H9 (cell line): ENCODE measurements at regions not wholly inside any gene's neighbourhood (a gene's known extent, or its start where the extent isn't known, plus 50 kb on each side); places are given as distances from the start of the nearest gene placed in this dataset.

Experiments
- DNase-seq: peaks from one replicate; pipeline ENCODE4 v3.0.0-alpha.2; 2017
- H2AFZ ChIP-seq: one replicate; pipeline ENCODE4 v1.6.1; 2013; ENCODE audit warnings: mild to moderate bottlenecking, low read length, control low read depth, moderate library complexity
- H2AK5ac ChIP-seq: 2 replicates; pipeline ENCODE4 v1.6.1; 2013; ENCODE audit warnings: low read length, control low read depth, mixed read lengths; ENCODE audit not compliant: insufficient read length
- H2BK120ac ChIP-seq: one replicate; pipeline ENCODE4 v1.6.1; 2013; ENCODE audit warnings: low read depth, mild to moderate bottlenecking, low read length, control low read depth, inconsistent platforms; ENCODE audit not compliant: poor library complexity, severe bottlenecking
- H2BK12ac ChIP-seq: 2 replicates; pipeline ENCODE4 v1.6.1; 2013; ENCODE audit warnings: low read length, control low read depth, mixed read lengths, low read depth; ENCODE audit not compliant: insufficient read length
- H2BK15ac ChIP-seq: 2 replicates; pipeline ENCODE4 v1.6.1; 2013; ENCODE audit warnings: low read depth, low read length, control low read depth
- H2BK20ac ChIP-seq: one replicate; pipeline ENCODE4 v1.6.1; 2013; ENCODE audit warnings: low read depth, mild to moderate bottlenecking, low read length, control low read depth, inconsistent platforms; ENCODE audit not compliant: poor library complexity, severe bottlenecking
- H2BK5ac ChIP-seq: 2 replicates; pipeline ENCODE4 v1.6.1; 2013; ENCODE audit warnings: low read length, control low read depth, mixed read lengths; ENCODE audit not compliant: insufficient read length
- H3K14ac ChIP-seq: 2 replicates; pipeline ENCODE4 v1.6.1; 2013; ENCODE audit warnings: low read length, control low read depth; ENCODE audit not compliant: insufficient read depth
- H3K18ac ChIP-seq: 2 replicates; pipeline ENCODE4 v1.6.1; 2013; ENCODE audit warnings: low read depth, mild to moderate bottlenecking, mixed read lengths, low read length, control low read depth; ENCODE audit not compliant: insufficient read length
- H3K23ac ChIP-seq: 2 replicates; pipeline ENCODE4 v1.6.1; 2013; ENCODE audit warnings: low read length, control low read depth, mixed read lengths, low read depth; ENCODE audit not compliant: insufficient read length
- H3K23me2 ChIP-seq: 2 replicates; pipeline ENCODE4 v1.6.1; 2013; ENCODE audit warnings: low read depth, mild to moderate bottlenecking, mixed read lengths, low read length, control low read depth; ENCODE audit not compliant: insufficient read length, poor library complexity, severe bottlenecking
- H3K27ac ChIP-seq: 2 replicates; pipeline ENCODE4 v1.5.1; 2013; ENCODE audit warnings: low read length, control low read depth, mixed read lengths, low read depth; ENCODE audit not compliant: insufficient read length
- H3K27me3 ChIP-seq: 2 replicates; pipeline ENCODE4 v1.6.1; 2013; ENCODE audit warnings: low read length, control low read depth, inconsistent platforms; ENCODE audit not compliant: insufficient read depth
- H3K4ac ChIP-seq: 2 replicates; pipeline ENCODE4 v1.6.1; 2013; ENCODE audit warnings: low read depth, mild to moderate bottlenecking, control low read depth, inconsistent platforms, low read length, moderate library complexity
- H3K4me1 ChIP-seq: 2 replicates; pipeline ENCODE4 v1.6.1; 2013; ENCODE audit warnings: low read length, control low read depth, inconsistent platforms; ENCODE audit not compliant: insufficient read depth
- H3K4me2 ChIP-seq: 2 replicates; pipeline ENCODE4 v1.6.1; 2013; ENCODE audit warnings: low read length, control low read depth, mixed read lengths; ENCODE audit not compliant: insufficient read length, insufficient read depth
- H3K56ac ChIP-seq: 2 replicates; pipeline ENCODE4 v1.6.1; 2013; ENCODE audit warnings: low read depth, mild to moderate bottlenecking, mixed read lengths, low read length, control low read depth; ENCODE audit not compliant: insufficient read length
- H3K79me1 ChIP-seq: 2 replicates; pipeline ENCODE4 v1.6.1; 2013; ENCODE audit warnings: low read depth, mild to moderate bottlenecking, moderate library complexity, low read length, control low read depth, inconsistent platforms; ENCODE audit not compliant: insufficient read depth, poor library complexity, severe bottlenecking
- H3K79me2 ChIP-seq: 2 replicates; pipeline ENCODE4 v1.6.1; 2013; ENCODE audit warnings: low read length, control low read depth, inconsistent platforms; ENCODE audit not compliant: insufficient read depth
- H3K9ac ChIP-seq: 2 replicates; pipeline ENCODE4 v1.6.1; 2013; ENCODE audit warnings: low read length, control low read depth, mixed read lengths; ENCODE audit not compliant: insufficient read length; ENCODE audit errors: extremely low read depth
- H3K9me3 ChIP-seq: one replicate; pipeline ENCODE4 v1.6.1; 2013; ENCODE audit warnings: low read depth, low read length, inconsistent platforms; ENCODE audit not compliant: control insufficient read depth
- H3T11ph ChIP-seq: one replicate; pipeline ENCODE4 v1.6.1; 2013; ENCODE audit warnings: mild to moderate bottlenecking, low read length, control low read depth, inconsistent platforms
- H4K20me1 ChIP-seq: one replicate; pipeline ENCODE4 v1.6.1; 2013; ENCODE audit not compliant: control insufficient read depth, insufficient read length, insufficient read depth
- H4K5ac ChIP-seq: 2 replicates; pipeline ENCODE4 v1.6.1; 2013; ENCODE audit warnings: low read depth, mild to moderate bottlenecking, mixed read lengths, low read length, control low read depth; ENCODE audit not compliant: insufficient read length
- H4K8ac ChIP-seq: replicated peaks from 2 replicates; pipeline ENCODE4 v1.6.1; 2013; ENCODE audit warnings: low read length, control low read depth, mixed read lengths, low read depth; ENCODE audit not compliant: insufficient read length
- H4K91ac ChIP-seq: 2 replicates; pipeline ENCODE4 v1.6.1; 2013; ENCODE audit warnings: low read depth, mild to moderate bottlenecking, moderate library complexity, mixed read lengths, low read length, control low read depth; ENCODE audit not compliant: insufficient read length
- H3K27ac Mint-ChIP-seq, 3 experiments: 2 replicates in 2 of 3; 3 replicates in 1 of 3; pipeline ENCODE4 v1.8.0; 2020 to 2021; ENCODE audit warnings: mixed read lengths in 3 of 3, mild to moderate bottlenecking in 1 of 3, moderate library complexity in 1 of 3
- H3K27me3 Mint-ChIP-seq: 2 replicates; pipeline ENCODE4 v1.8.0; 2021; ENCODE audit warnings: low read depth, mild to moderate bottlenecking, moderate library complexity, mixed read lengths
- H3K36me3 Mint-ChIP-seq, 3 experiments: 2 replicates in 2 of 3; 3 replicates in 1 of 3; pipeline ENCODE4 v1.8.0; 2020 to 2021; ENCODE audit warnings: low read depth in 3 of 3, mixed read lengths in 3 of 3; ENCODE audit not compliant: insufficient read depth in 1 of 3
- H3K4me1 Mint-ChIP-seq, 2 experiments: 2 replicates each; pipeline ENCODE4 v1.8.0; 2020; ENCODE audit warnings: mixed read lengths in 2 of 2
- H3K4me3 Mint-ChIP-seq, 2 experiments: 2 replicates in 1 of 2; 3 replicates in 1 of 2; pipeline ENCODE4 v1.8.0; 2020 to 2021; ENCODE audit warnings: mild to moderate bottlenecking in 2 of 2, mixed read lengths in 2 of 2, moderate library complexity in 1 of 2
- H3K9me3 Mint-ChIP-seq, 2 experiments: 2 replicates in 1 of 2; 3 replicates in 1 of 2; pipeline ENCODE4 v1.8.0; 2020; ENCODE audit warnings: mild to moderate bottlenecking in 2 of 2, mixed read lengths in 2 of 2, moderate library complexity in 1 of 2
- CTCF ChIP-seq: fragments of 200-600 bp; sonication (generic); conservative IDR thresholded peaks from 3 replicates; pipeline ENCODE4 v1.8.0; 2021; ENCODE audit warnings: antibody characterized with exemption, mild to moderate bottlenecking
- WGBS: extraction: QIAGEN DNeasy Blood & Tissue Kit; methylation state at CpG from one replicate; pipeline ENCODE4 v1.1.7; 2013; ENCODE audit warnings: missing lambda C conversion rate, low lambda C conversion rate, mixed read lengths; ENCODE audit not compliant: insufficient read length; ENCODE audit errors: extremely low coverage; 5-methylcytosine and 5-hydroxymethylcytosine counted together

- Mint-ChIP-seq H3K4me1 (peaks cover 12 to 21% of the 10 kb centered on the region in 2 experiments), H3K27me3 (peaks cover 4% of the 10 kb centered on the region), H3K9me3 (peaks cover 0 to 3% of the 10 kb centered on the region in 2 experiments; a peak in 2 of 5 replicates), H3K27ac (no peak overlapping the region), H3K4me3 (no peak overlapping the region), H3K36me3 (0 out of 7 replicates have a peak, but pooled peaks cover 0 to 3% (median 0%) of the 10 kb centered on the region in 3 experiments)
- no peak overlapping the region for H3K9ac ChIP-seq
- H2BK120ac ChIP-seq: no peak overlapping the region
- no peak for DNase-seq
- no peak overlapping the region for H4K5ac ChIP-seq
- no peak overlapping the region for H3K27ac ChIP-seq
- H2BK5ac ChIP-seq: no peak overlapping the region
- no CpG with 5 or more reads among the region's 13 CpGs for WGBS
- no peaks in the 10 kb centered on the region for H3K23me2 ChIP-seq
- H3K4me1 ChIP-seq: no peaks in the 10 kb centered on the region; the same call in 1 of the 2 replicates
- H3K9me3 ChIP-seq: no peaks in the 10 kb centered on the region
- H3K18ac ChIP-seq: no peak overlapping the region
- no peak overlapping the region for H3K4ac ChIP-seq
- H3K79me1 ChIP-seq: no peaks in the 10 kb centered on the region
- H3T11ph ChIP-seq: no peak overlapping the region
- H3K23ac ChIP-seq: no peak overlapping the region
- no peak overlapping the region for H4K8ac ChIP-seq
- H2BK15ac ChIP-seq: no peak overlapping the region
- no peak overlapping the region for H2BK20ac ChIP-seq
- no peak overlapping the region for H3K4me2 ChIP-seq
- no peak overlapping the region for H2AK5ac ChIP-seq
- H3K27me3 ChIP-seq: no peaks in the 10 kb centered on the region
- no peaks in the 10 kb centered on the region for H3K79me2 ChIP-seq
- H4K20me1 ChIP-seq: no peaks in the 10 kb centered on the region
- H3K14ac ChIP-seq: no peak overlapping the region; the same call in 1 of the 2 replicates
- no peak overlapping the region for H3K56ac ChIP-seq
- H2BK12ac ChIP-seq: no peak overlapping the region
- no peak overlapping the region for H2AFZ ChIP-seq
- no peak overlapping the region for H4K91ac ChIP-seq
- TF ChIP-seq CTCF: no peak
Measured at GRCh38 chr17:72349491-72349995, 228.7 kb downstream of the SOX9 start.
